HEK293T (cell line): ENCODE measurements at regions not wholly inside any gene's neighbourhood (a gene's known extent, or its start where the extent isn't known, plus 50 kb on each side); places are given as distances from the start of the nearest gene placed in this dataset.

Experiments used
- CTBP1 ChIP-seq: fragments of 450-650 bp; IDR thresholded peaks from 2 replicates; pipeline ENCODE4 v1.6.1; 2016; ENCODE audit warnings: borderline replicate concordance
- FOXM1 ChIP-seq: fragments of 450-650 bp; IDR thresholded peaks from 2 replicates; pipeline ENCODE4 v1.6.1; 2017; ENCODE audit warnings: mild to moderate bottlenecking, borderline replicate concordance
- HDGF ChIP-seq: fragments of 450-650 bp; IDR thresholded peaks from 2 replicates; pipeline ENCODE4 v1.6.1; 2017; ENCODE audit warnings: antibody characterized with exemption, borderline replicate concordance
- L3MBTL2 ChIP-seq: fragments of 450-650 bp; conservative IDR thresholded peaks from 2 replicates; pipeline ENCODE4 v1.6.1; 2016; ENCODE audit warnings: mild to moderate bottlenecking
- LEF1 ChIP-seq: fragments of 450-650 bp; IDR thresholded peaks from 2 replicates; pipeline ENCODE4 v1.6.1; 2017; ENCODE audit warnings: mild to moderate bottlenecking, borderline replicate concordance
- NFRKB ChIP-seq: fragments of 450-650 bp; IDR thresholded peaks from 2 replicates; pipeline ENCODE4 v1.6.1; 2016; ENCODE audit warnings: mild to moderate bottlenecking, moderate library complexity
- SP1 ChIP-seq: fragments of 450-650 bp; IDR thresholded peaks from 2 replicates; pipeline ENCODE4 v1.6.1; 2017
- SUZ12 ChIP-seq: fragments of 450-650 bp; IDR thresholded peaks from 2 replicates; pipeline ENCODE4 v1.6.1; 2016; ENCODE audit warnings: mild to moderate bottlenecking
- TARDBP ChIP-seq: fragments of 450-650 bp; IDR thresholded peaks from 2 replicates; pipeline ENCODE4 v1.6.1; 2016
- ZNF384 ChIP-seq: fragments of 450-650 bp; IDR thresholded peaks from 2 replicates; pipeline ENCODE4 v1.6.1; 2016

GRCh38 chr17:77738751-77739531 lies 219.6 kb upstream of the TNRC6C start:
- TF ChIP-seq CTBP1 (no peak), SUZ12 (no peak), NFRKB (no peak), LEF1 (no peak), HDGF (no peak), FOXM1 (no peak), TARDBP (no peak), L3MBTL2 (no peak), SP1 (no peak), ZNF384 (no peak)
